PC-9 (cell line): ENCODE measurements at regions not wholly inside any gene's neighbourhood (a gene's known extent, or its start where the extent isn't known, plus 50 kb on each side); places are given as distances from the start of the nearest gene placed in this dataset.
"Not testable (repeated sequence)": the region's sequence is repeated elsewhere in the genome, so short reads cannot be mapped to it uniquely, and the experiment has no call there.

Source experiments
- EZH2 ChIP-seq: fragments of 200-600 bp; sonication (generic); IDR thresholded peaks from 2 replicates; pipeline ENCODE4 v1.8.0; 2017; ENCODE audit warnings: antibody characterized with exemption, low read depth
- TF ChIP-seq, protein P1 (sequence below): fragments of 200-600 bp; sonication (generic); conservative IDR thresholded peaks from 2 replicates; pipeline ENCODE4 v1.6.1; 2017; ENCODE audit warnings: mixed run types, antibody characterized with exemption, mild to moderate bottlenecking, moderate library complexity

- TF ChIP-seq, protein P1, sequence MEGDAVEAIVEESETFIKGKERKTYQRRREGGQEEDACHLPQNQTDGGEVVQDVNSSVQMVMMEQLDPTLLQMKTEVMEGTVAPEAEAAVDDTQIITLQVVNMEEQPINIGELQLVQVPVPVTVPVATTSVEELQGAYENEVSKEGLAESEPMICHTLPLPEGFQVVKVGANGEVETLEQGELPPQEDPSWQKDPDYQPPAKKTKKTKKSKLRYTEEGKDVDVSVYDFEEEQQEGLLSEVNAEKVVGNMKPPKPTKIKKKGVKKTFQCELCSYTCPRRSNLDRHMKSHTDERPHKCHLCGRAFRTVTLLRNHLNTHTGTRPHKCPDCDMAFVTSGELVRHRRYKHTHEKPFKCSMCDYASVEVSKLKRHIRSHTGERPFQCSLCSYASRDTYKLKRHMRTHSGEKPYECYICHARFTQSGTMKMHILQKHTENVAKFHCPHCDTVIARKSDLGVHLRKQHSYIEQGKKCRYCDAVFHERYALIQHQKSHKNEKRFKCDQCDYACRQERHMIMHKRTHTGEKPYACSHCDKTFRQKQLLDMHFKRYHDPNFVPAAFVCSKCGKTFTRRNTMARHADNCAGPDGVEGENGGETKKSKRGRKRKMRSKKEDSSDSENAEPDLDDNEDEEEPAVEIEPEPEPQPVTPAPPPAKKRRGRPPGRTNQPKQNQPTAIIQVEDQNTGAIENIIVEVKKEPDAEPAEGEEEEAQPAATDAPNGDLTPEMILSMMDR = not testable (repeated sequence)
- TF ChIP-seq EZH2 = not testable (repeated sequence)
Measured at GRCh38 chr1:65649185-65649584, 143.5 kb upstream of the PDE4B start.
